PC-9 (cell line): ENCODE measurements at regions not wholly inside any gene's neighbourhood (a gene's known extent, or its start where the extent isn't known, plus 50 kb on each side); places are given as distances from the start of the nearest gene placed in this dataset.

Source experiments
- EZH2 ChIP-seq: fragments of 200-600 bp; sonication (generic); IDR thresholded peaks from 2 replicates; pipeline ENCODE4 v1.8.0; 2017; ENCODE audit warnings: antibody characterized with exemption, low read depth
- TF ChIP-seq, protein P1 (sequence below): fragments of 200-600 bp; sonication (generic); conservative IDR thresholded peaks from 2 replicates; pipeline ENCODE4 v1.6.1; 2017; ENCODE audit warnings: mixed run types, antibody characterized with exemption, mild to moderate bottlenecking, moderate library complexity

- TF ChIP-seq, protein P1, sequence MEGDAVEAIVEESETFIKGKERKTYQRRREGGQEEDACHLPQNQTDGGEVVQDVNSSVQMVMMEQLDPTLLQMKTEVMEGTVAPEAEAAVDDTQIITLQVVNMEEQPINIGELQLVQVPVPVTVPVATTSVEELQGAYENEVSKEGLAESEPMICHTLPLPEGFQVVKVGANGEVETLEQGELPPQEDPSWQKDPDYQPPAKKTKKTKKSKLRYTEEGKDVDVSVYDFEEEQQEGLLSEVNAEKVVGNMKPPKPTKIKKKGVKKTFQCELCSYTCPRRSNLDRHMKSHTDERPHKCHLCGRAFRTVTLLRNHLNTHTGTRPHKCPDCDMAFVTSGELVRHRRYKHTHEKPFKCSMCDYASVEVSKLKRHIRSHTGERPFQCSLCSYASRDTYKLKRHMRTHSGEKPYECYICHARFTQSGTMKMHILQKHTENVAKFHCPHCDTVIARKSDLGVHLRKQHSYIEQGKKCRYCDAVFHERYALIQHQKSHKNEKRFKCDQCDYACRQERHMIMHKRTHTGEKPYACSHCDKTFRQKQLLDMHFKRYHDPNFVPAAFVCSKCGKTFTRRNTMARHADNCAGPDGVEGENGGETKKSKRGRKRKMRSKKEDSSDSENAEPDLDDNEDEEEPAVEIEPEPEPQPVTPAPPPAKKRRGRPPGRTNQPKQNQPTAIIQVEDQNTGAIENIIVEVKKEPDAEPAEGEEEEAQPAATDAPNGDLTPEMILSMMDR: no peak
- TF ChIP-seq EZH2: no peak
Observed at GRCh38 chr3:43217206-43217605, 69.1 kb upstream of the SNRK start.
